Erythroblast (primary cell): ENCODE measurements at regions not wholly inside any gene's neighbourhood (a gene's known extent, or its start where the extent isn't known, plus 50 kb on each side); places are given as distances from the start of the nearest gene placed in this dataset.
"Not testable (repeated sequence)": the region's sequence is repeated elsewhere in the genome, so short reads cannot be mapped to it uniquely, and the experiment has no call there.

Source experiments
- DNase-seq, 2 experiments: peaks; one replicate each; lab custom pipeline; 2025; lab: John Stamatoyannopoulos, UW
- GATA1 ChIP-seq: IDR thresholded peaks from 2 replicates; pipeline ENCODE4 v1.6.1; 2011; ENCODE audit warnings: low read depth, mild to moderate bottlenecking, control low read depth, low read length, moderate library complexity
- POLR2A ChIP-seq: IDR thresholded peaks from 2 replicates; pipeline ENCODE4 v1.6.1; 2011; ENCODE audit warnings: mild to moderate bottlenecking, low read length

DNA sequence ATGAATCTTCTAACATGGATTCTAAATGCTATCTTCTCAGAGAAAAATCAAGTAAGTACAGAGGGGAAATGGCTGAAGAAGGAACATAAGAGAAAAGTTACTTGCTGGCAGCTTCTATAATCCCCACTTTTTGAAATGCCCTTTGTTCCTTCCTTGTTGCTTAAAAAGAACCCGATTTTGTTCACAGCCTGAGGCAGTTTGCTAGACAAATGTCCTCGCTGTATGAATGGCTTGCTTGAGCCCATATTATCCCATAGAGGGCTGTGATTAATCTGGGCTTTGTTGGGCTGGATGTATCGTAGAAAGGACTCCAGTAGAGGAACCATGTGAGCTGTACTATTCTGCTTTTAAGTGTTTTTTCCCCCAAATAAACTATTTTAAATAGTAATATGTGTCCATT is 134.3 kb upstream of the FGF13 start:
- no peak for DNase-seq
- TF ChIP-seq GATA1 = no peak
- no peak for TF ChIP-seq POLR2A

DNA sequence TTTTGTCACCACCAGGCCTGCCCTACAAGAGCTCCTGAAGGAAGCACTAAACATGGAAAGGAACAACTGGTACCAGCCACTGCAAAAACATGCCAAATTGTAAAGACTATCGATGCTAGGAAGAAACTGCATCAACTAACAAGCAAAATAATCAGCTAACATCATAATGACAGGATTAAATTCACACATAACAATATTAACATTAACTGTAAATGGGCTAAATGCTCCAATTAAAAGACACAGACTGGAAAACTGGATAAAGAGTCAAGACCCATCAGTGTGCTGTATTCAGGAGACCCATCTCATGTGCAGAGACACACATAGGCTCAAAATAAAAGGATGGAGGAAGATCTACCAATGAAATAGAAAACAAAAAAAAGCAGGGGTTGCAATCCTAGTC is 95.9 kb upstream of the FGF13 start:
- DNase-seq = not testable (repeated sequence)

DNA sequence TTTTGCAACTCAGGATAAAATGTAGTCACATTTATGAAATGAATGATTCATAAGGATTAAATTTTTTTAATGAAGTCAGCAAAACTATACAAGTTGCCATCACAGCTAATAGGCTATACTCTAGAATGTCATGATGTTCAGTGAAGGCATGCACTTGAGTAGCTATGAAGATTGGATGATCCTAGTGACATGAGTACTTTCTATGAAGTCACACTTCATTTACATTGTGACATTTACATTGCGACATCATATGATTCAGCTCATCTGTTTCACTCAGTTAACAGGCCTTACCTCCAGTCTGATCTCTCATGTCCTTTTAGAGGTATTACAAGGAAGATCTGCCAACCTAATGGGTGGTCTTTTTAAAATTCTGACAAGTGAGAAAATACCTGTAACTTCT is 82.7 kb upstream of the FGF13 start:
- no peak for DNase-seq
- TF ChIP-seq POLR2A (no peak), GATA1 (no peak)

DNA sequence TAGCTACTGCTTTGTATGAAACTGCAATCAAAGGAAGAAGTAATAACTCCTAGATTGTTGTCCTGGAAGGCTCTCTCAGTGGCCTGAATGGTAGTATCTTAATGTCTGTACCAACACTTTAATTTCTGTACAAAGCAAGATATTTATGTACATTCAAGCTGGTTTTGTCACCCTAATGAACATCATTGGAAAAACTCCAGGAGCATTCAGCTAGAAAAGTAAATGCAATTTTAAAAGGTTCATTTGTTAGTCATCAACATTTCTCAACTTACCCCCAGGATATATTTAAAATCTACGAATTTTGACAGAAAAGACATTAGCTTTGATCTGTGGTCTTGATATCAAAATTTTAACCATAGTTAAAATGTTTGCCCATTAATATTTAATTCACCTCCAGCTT is 80.0 kb upstream of the FGF13 start:
- no peak for TF ChIP-seq POLR2A
- TF ChIP-seq GATA1 = no peak

DNA sequence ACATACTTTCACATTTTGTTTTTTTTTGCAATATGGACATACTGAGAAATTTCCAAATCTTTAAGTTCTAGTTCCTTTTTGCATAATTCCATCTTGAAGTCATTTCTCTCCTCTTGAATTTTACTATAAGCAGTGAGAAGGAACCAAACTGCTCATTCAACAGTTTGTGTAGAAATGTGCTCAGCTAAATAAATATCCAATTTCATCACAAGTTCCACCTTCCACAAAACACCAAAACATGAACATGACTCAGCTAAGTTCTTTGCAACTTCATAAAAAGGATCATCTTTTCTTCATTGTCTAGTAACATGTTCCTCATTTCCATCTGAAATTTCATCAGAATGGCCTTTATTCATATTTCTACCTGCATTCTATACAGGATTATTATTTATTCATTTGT is 77.3 kb upstream of the FGF13 start:
- TF ChIP-seq GATA1 = no peak
- TF ChIP-seq POLR2A = no peak
- no peak for DNase-seq

More for the DNA sequence above, 80.0 kb upstream of the FGF13 start:
- no peak for DNase-seq

DNA sequence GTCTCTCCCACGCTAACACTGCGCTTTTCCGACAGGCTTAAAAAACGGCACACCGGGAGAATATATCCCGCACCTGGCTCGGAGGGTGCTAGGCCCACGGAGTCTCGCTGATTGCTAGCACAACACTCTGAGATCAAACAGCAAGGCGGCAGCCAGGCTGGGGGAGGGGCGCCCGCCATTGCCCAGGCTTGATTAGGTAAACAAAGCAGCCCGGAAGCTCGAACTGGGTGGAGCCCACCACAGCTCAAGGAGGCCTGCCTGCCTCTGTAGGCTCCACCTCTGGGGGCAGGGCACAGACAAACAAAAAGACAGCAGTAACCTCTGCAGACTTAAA is 67.0 kb upstream of the FGF13 start:
- not testable (repeated sequence) for DNase-seq

DNA sequence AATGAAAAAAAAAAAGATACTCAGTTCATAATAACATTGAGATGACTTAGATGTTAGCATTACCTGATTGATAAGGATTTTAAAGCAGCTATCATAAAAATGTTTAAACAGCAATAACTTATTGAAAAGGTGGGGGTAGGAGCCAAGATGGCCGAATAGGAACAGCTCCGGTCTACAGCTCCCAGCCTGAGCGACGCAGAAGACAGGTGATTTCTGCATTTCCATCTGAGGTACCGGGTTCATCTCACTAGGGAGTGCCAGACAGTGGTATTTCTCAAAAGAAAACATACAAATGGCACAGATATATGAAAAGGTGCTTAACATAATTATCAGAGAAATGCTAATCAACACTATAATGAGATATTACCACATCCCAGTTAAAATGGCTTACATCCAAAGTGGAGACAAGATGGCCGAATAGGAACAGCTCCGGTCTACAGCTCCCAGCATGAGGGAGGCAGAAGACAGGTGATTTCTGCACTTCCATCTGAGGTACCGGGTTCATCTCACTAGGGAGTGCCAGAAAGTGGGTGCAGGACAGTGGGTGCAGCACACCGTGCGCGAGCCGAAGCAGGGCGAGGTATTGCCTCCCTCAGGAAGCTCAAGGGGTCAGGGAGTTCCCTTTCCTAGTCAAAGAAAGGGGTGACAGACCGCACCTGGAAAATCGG is 66.5 kb upstream of the FGF13 start:
- not testable (repeated sequence) for DNase-seq

DNA sequence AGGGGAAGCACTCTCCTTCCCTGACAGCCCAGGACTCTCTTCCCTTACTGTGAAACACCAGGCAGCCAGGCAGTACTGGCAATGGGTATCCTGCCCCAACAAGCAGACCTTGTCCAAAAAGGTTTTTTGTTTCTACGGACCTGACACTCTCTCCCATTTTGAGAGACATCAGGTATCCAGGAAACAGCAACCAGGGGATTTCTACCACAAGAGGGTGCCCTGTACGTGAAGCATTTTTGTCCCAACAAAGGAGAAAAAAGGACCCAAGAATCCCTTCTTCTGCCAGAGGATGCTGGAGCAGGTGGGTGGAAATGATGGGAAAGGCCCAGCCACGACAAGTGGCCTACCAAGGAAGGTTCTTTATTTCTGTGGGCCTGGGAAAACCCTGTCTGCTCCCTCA is 65.7 kb upstream of the FGF13 start:
- no peak for DNase-seq
- no peak for TF ChIP-seq POLR2A
- no peak for TF ChIP-seq GATA1

DNA sequence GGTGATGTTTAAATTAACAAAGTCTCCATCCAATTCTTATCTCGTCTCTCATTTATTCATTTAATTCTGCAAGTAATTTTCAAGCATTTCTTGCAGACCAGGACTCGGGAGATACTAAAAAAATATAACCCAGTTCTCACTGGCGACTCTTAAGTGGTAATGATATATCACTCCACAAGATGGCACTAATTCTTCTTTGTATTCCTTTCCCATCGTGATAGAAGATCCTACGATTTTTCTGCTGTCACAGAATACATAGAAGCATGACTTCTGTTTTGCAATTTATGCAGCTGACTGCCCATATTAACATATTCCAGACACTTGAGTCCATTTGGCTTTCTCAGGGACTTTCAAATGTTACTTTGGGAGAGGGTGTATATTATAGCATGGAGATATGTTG is 64.0 kb upstream of the FGF13 start:
- peak; percentile 0 to 11 for DNase-seq
- TF ChIP-seq POLR2A (no peak), GATA1 (no peak)

DNA sequence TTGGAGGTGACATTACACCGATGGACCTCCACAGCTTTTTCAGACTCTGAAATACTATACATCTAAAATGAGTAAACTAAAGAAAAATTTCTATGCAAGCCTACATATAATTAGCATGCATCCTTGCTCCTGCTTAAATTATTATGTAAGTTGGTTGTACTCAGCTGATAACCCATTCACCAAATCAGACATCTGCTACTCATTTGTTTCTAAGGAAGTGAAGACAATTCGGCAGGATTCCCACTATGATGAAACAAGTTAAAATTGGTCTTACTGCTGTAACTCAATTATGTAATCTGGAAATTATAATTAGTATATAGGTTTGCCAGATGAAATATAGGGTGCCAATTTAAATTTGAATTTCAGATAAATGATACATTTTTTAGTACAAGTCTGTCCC is 59.5 kb upstream of the FGF13 start:
- TF ChIP-seq POLR2A (no peak), GATA1 (no peak)
- no peak for DNase-seq

DNA sequence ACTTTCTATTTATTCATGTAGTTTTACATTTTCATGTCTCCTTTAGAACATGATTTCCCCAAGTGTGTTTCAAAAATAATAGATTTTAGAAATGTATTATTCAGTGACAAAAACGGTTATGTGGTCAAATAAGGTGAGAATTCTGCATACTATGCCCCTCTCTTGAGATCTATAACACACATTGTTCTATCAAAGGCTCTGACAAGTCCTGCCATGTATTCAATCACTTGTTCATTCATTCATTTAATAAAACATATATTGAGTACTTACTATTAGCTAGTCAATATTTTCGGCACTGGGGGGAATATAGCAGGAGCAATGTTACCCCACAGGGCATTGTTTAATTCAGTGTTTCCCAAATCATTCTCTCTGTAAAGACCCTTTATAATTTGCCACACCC is 58.4 kb upstream of the FGF13 start:
- DNase-seq = no peak
- TF ChIP-seq GATA1 (no peak), POLR2A (no peak)

DNA sequence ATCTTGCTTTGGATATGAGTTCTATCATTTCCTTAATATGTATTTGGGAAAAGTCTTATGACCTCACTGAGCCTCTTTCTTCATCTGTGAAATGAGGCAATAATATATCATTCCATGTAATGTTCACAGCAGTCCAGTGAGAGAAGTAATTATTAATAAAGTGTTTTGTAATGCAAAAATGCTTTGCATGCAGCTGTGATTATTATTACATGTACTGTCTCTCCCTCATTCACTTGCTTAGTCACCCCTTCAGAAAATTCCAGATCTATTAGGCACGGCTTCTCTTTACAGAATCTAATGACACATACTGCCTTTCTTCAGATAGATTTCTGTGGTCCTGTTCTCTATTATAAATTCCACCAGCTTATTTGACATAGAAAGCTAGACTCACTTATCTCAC is 53.5 kb upstream of the FGF13 start:
- no peak for DNase-seq
- TF ChIP-seq POLR2A = no peak
- TF ChIP-seq GATA1 = no peak

DNA sequence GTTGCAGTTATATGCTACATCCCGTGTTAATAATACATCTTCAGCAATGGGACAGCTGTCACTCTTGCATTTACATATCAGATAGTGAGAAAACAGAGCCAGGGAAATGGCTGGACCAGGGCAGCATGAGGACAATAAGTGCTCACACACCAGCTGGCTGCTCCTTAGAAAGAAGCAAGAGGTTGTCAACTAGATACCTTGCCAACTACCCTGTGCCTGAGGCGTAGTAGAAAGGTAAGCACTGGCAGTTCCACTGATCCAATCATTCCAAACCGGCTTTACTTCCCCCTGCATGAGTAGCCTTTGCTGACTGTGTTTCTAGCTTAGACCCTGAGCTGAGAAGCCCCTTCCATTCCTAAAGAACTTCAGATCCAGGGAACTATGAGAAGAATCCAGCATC is 52.2 kb upstream of the FGF13 start:
- no peak for TF ChIP-seq POLR2A
- no peak for TF ChIP-seq GATA1
- no peak for DNase-seq

DNA sequence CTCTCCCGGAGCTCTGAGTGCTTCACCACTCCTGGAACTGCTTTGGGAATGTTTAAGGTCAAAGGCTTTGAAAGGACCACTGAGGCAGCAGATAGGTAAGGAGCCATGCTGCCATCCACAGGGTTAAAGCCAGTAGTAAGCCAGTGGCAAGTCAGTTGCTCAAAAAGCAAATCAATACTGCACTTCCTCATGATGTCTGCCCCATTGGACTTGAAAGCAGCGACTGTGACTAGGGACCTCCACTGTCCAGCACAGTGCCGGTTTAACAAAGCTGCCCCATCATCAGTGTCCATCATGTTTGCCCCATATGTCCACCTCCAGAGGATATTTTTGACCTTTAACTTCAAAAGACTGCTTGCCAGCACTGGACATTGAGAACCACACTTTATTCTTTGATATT is 49.9 kb upstream of the FGF13 start:
- DNase-seq = no peak
- TF ChIP-seq GATA1 = no peak
- no peak for TF ChIP-seq POLR2A
